ENCODE measurements at regions not wholly inside any gene's neighbourhood (a gene's known extent, or its start where the extent isn't known, plus 50 kb on each side); places are given as distances from the start of the nearest gene placed in this dataset.

GRCh38 chr1:81618376-81618775, 182.4 kb upstream of the ADGRL2 start:
- Histone ChIP-seq H3K79me2 (ENCODE audit: control insufficient read depth in 1 of 2, insufficient read depth in 2 of 2, low read length in 2 of 2) (no peaks in the 10 kb centered on the region), H3K79me1 (ENCODE audit: low read depth, low read length) (no peaks in the 10 kb centered on the region), H3K18ac (ENCODE audit: extremely low read depth, low read length) (no peak overlapping the region), H3K9me3 (ENCODE audit: insufficient read depth in 2 of 2, low read depth in 1 of 2, low read length in 1 of 2) (peaks cover 2 to 6% of the 10 kb centered on the region in 2 experiments; a peak in 2 of 4 replicates), H3K56ac (replicated peaks; ENCODE audit: insufficient read length, low read depth, low read length) (no peak overlapping the region), H2BK120ac (replicated peaks; ENCODE audit: low read depth, low read length) (no peak overlapping the region), H4K20me1 (replicated peaks in 1 of 2; ENCODE audit: control insufficient read depth in 1 of 2, insufficient read depth in 2 of 2, low read length in 2 of 2) (no peaks in the 10 kb centered on the region), H2BK5ac (ENCODE audit: low read depth, low read length) (no peak overlapping the region), H2BK12ac (ENCODE audit: low read depth, low read length) (no peak overlapping the region), H4K5ac (ENCODE audit: insufficient read length, low read depth, low read length) (no peak overlapping the region), H2AFZ (ENCODE audit: low read length) (no peak overlapping the region), H2BK20ac (ENCODE audit: low read length) (no peak overlapping the region), H3K27ac (ENCODE audit: low read depth, low read length) (no peak overlapping the region), H3K23me2 (ENCODE audit: low read depth, low read length) (no peaks in the 10 kb centered on the region), H4K8ac (ENCODE audit: extremely low read depth, insufficient read depth, low read length) (no peak overlapping the region), H3K9ac (replicated peaks in 1 of 4; ENCODE audit: extremely low read depth in 1 of 4, low read depth in 3 of 4, low read length in 3 of 4) (no peak overlapping the region), H3K36me3 (ENCODE audit: control insufficient read depth in 2 of 4, insufficient read depth in 4 of 4, low read length in 3 of 4) (no peaks in the 10 kb centered on the region), H3K27me3 (replicated peaks in 1 of 4; ENCODE audit: control insufficient read depth in 3 of 4, extremely low read depth in 1 of 4, insufficient read depth in 3 of 4, low read length in 3 of 4) (no peaks in the 10 kb centered on the region), H2AK5ac (ENCODE audit: low read depth, low read length) (no peak overlapping the region), H3K4me3 (ENCODE audit: extremely low read depth in 1 of 4, insufficient read depth in 2 of 4, low read depth in 3 of 4, low read length in 4 of 4) (no peak overlapping the region), H3K4ac (replicated peaks; ENCODE audit: insufficient read length, low read depth, low read length) (no peak overlapping the region), H3K14ac (ENCODE audit: insufficient read length) (no peak overlapping the region), H3K4me2 (ENCODE audit: insufficient read depth in 1 of 2, low read depth in 2 of 2, low read length in 2 of 2) (no peak overlapping the region), H3K4me1 (replicated peaks in 1 of 4; ENCODE audit: control insufficient read depth in 3 of 4, insufficient read depth in 4 of 4, low read length in 3 of 4) (no peaks in the 10 kb centered on the region), H2BK15ac (ENCODE audit: low read length) (no peak overlapping the region), H3K23ac (ENCODE audit: insufficient read length) (no peak overlapping the region), H4K91ac (replicated peaks; ENCODE audit: insufficient read length, low read length) (no peak overlapping the region)
- ChIA-PET CTCF (ENCODE audit: partially characterized antibody) (interaction anchor here (0.6 to 2.9 kb wide), 5 partner anchors 9 to 163 kb away, joined by 3 to 10 read pairs (median 3); no protein-coding TSS in a partner anchor), POLR2A (ENCODE audit: partially characterized antibody) (no interaction called here)
- FAIRE-seq (no peak), DNase-seq (ENCODE audit: low read depth in 1 of 2, low spot score in 2 of 2) (no peak)
- no peak for TF ChIP-seq HDAC6 (IDR thresholded peaks at IDR 0.05; ENCODE audit: low read depth, low read length)
- no peak for TF ChIP-seq CTCF (IDR thresholded peaks at IDR 0.05; ENCODE audit: control extremely low read depth in 1 of 3, insufficient read depth in 1 of 3, low read depth in 1 of 3, low read length in 3 of 3)

All from H1 (cell line).